ENCODE measurements at regions not wholly inside any gene's neighbourhood (a gene's known extent, or its start where the extent isn't known, plus 50 kb on each side); places are given as distances from the start of the nearest gene placed in this dataset.

DNA sequence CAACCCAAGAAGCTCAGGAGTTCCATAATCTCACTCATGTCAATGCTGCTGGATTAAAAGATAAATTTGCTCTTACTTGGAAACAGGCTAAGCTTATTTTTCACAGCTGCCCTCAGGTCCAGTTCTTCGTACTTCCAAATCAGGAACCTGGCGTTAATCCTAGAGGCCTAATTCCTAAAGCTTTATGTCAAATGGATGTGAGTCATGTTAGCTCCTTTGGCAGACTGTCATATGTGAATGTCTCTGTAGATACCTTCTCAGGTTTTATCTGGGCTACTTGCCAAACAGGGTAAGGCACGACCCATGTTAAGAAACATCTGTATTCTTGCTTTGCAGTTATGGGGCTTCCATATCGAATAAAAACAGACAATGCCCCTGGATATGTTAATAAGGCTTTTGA, 504.6 kb downstream of the ALG10 start:
- no peak for DNase-seq

DNA sequence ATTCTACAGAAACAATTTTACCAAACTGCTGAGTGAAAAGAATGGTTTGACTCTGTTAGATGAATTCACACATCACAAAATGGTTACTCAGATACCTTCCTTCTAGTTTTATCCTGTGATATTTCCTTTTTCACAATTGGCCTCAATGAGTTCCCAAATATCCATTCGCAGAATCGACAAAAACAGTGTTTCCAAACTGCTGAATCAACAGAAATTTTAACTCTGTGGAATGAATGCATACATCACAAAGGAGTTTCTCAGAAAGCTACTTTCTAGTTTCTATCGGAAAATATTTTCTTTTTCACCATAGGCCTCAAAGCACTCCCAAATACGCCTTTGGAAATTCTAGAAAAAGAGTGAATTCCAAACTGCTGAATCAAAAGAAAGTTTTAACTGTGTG, 525.0 kb downstream of the ALG10 start:
- DNase-seq: no peak

DNA sequence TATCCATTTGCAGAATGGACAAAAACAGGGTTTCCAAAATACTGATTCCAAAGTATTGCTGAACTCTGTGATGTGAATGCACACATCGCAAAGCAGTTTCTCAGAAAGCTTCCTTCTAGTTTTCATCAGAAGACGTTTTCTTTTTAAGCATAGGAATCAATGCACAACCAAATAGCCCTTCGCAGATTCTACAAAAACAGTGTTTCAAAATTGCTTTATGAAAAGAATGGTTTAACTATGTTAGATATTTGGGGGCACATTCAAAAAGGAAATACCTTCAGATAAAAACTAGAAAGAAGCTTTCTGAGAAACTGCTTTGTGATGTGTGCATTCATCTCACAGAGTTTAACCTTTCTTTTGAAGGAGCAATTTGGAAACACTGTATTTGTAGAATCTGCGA, 569.7 kb downstream of the ALG10 start:
- no peak for DNase-seq

DNA sequence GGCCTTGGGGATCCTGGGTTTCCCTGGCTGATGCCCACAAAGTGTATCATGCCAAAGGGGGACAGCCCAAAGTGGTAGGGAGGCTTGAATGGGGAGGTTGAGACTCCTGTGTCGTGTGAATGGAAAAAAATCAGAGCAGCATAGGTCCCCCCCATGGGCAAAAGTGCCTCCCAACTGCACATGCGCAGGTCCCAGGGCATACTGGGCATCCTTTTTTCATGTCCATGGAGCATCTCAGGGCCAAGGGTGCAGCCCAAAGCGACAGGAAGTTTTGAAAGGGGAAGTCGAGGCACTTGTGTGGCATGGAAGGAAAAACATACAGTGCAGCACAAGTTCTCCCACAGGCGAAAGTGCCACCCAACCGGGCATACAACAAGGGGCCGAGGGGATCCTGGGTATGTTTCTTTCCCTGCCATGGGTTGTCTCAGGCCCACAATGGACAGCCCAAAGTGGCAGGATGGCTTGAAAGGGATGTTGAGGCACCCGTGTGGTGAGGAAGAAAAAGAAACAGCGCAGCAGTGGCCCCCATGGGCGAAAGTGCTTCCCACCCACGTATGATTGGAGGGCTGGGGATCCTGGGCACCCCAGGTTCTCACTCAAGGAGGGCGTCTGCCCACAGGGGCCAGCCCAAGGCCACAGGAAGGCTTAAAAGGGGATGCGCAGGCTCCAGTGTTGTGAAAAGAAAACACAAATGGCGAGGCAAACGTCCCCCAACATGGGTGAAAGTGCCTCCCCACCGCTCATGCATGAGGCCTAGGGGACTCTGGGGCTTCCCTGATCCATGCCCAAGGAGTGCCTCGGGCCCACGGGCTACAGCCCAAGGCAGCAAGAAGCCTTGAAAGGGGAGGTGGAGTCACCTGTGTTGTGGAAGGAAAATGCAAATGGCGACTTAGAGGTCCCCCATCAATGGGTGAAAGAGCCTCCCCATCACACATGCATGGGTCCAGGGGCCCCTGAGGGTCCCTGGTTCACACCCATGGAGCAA, 573.7 kb downstream of the ALG10 start:
- DNase-seq: no peak

DNA sequence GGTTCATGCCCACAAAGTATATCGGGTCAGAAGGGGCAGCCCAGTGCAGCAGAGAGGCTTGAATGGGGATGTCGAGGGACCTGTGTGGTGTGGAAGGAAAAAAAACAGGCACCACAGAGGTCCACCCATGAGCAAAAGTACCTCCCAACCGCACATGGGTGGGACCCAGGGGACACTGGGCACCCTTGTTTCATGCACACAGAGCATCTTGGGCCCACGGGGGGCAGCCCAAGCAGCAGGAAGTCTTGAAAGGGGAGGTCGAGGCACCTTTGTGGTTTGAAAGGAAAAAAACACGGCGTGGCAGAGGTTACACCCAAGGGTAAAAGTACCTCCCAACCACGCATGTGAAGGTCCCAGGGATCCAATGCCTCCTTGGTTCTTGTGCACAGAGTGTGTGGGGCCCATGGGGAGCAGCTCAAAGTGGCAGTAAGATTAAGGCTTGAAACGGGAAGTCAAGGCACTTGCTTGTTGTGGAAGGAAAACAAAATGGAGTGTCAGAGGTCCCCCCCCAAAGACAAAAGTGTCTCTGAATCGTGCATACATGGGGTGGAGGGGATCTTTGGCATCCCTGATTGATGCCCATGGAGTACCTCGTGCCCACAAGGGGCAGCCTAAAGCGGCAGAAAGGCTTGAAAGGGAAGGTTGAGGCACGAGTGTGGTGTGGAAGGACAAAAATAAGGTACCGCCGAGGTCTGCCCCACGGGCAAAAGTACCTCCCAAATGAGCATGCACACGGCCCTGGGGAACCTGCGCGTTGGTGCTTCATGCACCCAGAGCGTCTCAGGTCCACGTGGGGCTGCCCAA, 575.5 kb downstream of the ALG10 start:
- DNase-seq: no peak

DNA sequence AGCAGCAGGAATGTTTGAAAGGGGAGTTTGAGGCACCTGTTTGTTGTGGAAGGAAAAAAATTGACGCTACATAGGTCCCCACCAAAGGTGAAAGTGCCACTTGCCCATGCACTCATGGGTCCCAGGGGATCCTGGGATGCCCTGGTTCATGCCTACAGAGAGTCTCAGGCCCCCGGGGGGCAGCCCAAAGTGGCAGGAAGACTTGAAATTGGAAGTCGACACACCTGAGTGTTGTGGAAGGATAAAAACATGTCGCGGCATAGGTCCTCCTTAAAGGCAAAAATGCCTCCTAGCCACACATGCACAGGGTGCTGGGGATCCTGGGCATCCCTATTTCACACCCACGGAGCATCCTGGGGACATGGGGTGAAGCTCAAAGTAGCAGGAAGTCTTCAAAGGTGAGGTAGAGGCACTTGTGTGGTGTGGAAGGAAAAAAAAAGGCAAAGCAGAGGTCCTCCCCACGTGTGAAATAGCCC, 576.1 kb downstream of the ALG10 start:
- no peak for DNase-seq

DNA sequence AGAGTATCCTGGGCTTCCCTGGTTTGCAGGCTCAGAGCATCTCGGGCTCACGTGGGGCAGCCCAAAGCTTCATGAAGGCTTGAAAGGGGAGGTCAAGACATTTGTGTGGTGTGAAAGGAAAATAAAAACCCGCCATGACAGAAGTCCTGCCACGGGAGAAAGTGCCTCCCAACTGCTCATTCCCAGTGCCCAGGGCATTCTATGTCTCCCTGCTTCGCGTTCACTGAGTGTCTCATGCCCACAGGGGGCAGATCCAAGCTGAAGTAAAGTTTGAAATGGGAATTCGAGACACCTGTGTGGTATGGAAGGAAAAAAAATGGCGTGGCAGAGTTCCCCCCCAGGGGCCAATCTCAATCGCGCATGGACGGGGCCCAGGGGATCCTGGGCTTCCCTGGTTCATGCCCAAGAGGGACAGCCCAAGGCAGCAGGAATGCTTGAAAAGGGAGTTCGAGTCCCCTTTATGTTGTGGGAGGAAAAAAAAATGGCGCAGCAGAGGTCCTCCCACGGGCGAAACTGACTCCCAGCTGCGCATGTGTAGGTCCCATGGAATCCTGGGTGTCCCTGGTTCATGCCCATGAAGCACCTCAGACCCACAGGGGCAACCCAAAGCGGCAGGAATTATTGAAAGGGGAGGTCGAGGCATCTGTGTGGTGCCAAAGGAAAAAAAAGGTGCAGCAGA, 576.7 kb downstream of the ALG10 start:
- no peak for DNase-seq

DNA sequence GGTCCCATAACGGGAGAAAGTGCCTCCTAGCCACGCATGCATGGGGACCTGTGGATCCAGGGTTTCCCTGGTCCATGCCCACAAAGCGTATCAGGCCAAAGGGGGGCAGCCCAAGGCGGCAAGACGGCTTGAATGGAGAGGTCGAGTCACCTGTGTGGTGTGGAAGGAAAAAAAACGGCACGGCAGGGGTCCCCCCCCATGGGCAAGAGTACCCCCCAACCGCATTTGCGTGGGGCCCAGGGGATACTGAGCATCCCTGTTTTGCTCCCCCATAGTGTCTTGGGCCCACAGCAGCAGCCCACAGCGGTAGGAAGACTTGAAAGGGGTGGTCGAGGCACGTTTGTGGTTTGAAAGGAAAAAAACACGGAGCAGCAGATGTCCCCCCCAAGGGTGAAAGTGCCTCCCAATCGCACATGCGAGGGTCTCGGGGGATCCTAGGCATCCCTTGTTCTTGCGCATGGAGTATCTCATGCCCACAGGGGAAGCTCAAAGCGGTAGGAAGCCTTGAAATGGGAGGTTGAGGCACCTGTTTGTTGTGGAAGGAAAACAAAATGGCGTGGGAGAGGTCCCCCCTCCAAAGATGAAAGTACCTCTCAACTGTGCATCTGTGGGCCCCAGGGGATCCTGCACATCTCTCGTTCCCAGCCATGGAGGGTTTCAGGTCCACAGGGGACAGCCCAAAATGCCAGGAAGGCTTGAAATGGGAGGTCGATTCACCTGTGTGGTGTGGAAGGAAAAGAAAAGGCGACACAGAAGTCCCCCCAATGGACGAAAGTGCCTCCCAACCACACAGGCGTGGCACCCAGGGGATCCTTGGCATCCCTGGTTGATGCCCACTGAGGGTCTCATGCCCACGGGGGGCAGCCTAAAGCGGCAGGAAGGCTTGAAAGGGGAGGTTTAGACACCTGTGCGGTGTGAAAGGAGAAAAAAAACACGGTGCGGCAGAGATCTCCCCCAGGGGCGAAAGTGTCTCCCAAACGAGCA, 577.5 kb downstream of the ALG10 start:
- DNase-seq: no peak

DNA sequence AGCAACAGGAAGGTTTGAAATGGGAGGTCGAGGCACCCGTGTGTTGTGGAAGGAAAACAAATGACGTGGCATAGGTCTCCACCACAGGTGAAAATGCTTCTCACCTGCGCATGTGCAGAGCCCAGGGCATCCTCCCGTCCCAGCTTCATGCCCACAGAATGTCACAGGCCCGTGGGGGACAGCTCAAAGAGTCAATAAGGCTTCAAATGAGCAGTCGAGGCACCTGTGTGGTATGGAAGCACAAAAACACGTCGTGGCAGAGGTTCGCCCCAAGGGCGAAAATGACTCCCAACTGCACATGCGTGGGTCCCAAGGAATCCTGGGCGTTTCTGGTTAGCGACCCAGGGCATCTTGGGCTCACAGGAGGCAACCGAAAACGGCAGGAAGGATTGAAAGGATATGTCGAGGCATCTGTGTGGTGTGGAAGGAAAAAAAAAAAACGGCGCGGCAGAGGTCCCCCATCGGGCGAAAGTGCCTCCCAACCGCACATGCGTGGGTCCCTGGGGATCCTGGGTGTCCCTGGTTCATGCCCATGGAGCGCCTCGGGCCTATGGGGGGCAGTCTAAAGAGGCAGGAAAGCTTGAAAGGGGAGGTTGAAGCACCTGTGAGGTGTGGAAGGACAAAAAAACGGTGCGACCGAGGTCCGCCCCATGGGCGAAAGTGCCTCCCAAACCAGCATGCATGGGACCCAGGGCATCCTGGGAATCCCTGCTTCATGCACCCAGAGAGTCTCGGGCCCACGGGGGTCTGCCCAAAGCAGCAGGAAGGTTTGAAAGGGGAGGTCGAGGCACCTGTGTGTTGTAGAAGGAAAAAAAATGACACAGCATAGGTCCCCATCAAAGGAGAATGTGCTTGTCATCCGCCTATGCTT, 578.5 kb downstream of the ALG10 start:
- no peak for DNase-seq

DNA sequence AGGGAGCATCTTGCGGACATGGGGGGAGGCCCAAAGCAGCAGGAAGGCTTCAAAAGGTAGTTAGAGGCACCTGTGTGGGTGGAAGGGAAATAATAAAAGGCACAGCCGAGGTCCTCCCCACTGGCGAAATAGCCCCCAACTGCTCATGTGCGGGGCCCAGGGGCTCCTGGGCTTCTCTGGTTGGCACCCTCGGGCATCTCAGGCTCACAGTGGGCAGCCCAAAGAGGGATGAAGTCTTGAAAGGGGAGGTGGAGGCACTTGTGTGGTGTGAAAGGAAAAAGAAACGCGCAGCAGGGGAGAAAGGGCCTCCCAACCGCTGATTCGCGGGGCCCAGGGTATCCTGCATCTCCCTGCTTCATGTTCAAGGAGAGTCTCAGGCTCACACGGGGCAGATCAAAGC, 579.4 kb downstream of the ALG10 start:
- DNase-seq: no peak

DNA sequence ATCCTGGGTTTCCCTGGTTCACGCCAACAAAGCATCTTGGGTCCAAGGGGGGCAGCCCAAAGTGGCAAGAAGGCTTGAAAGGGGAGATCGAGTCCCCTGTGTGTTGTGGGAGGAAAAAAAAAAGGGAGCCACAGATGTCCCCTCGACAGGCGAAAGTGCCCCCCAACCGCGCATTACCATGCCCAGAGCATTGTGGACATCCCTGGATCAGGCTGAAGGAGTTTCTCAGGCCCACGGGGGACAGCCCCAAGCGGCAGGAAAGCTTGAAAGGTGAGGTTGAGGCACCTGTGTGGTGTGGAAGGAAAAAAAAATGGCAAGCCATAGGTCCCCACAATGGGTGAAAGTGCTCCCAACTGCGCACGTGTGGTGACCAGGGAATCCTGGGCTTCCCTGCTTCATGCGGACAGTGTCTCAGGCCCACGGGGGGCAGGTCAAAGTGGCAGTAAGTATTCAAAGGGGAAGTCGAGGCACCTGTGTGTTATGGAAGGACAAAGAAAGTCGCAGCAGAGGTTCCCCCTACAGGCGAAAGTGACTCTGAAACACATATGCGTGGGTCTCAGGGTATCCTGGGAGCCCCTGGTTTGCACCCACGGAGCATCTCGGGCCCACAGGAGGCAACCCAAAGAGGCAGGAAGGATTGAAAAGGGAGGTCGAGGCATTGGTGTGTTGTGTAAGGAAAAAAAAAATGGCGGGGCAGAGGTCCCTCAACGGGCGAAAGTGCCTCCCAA, 580.1 kb downstream of the ALG10 start:
- no peak for DNase-seq

DNA sequence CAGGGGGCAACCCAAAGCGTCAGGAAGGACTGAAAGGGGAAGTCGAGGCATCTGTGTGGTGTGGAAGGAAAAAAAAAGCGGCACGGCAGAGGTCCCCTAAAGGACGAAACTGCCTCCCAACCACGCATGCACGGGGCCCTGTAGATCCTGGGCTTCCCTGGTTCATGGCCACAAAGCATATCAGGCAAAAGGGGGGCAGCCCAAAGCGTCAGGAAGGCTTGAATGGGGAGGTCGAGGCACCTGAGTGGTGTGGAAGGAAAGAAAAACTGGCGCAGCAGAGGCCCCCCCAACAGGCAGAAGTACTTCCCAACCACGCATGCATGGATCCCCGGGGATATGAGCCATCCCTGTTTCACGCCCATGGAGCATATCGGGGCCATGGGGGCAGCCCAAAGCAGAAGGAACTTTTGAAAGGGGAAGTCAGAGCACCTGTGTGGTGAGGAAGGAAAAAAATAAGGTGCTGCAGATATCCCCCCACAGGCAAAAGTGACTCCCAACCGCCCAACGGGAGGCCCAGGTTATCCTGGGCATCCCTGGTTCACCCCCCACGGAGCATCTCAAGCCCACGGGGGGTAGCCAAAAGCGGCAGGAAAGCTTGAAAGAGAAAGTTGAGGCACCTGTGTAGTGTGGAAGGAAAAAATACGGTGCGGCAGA, 581.2 kb downstream of the ALG10 start:
- DNase-seq: no peak

DNA sequence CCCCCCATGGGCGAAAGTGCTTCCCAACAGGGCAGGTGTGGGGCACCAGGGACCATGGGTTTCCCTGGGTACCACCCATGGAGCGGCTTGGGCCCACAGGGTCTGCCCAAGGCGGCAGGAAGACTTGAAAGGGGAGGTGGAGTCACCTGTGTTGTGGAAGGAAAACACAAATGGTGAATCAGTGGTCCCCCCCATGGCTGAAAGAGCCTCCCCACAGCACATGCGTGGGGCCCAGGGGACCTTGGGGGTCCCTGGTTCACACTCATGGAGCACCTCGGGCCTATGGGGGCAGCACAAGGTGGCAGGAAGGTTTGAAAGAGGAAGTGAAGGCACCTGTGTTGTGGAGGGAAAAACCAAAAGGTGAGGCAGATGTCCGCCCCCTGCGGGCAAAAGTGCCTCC, 581.9 kb downstream of the ALG10 start:
- DNase-seq: no peak

DNA sequence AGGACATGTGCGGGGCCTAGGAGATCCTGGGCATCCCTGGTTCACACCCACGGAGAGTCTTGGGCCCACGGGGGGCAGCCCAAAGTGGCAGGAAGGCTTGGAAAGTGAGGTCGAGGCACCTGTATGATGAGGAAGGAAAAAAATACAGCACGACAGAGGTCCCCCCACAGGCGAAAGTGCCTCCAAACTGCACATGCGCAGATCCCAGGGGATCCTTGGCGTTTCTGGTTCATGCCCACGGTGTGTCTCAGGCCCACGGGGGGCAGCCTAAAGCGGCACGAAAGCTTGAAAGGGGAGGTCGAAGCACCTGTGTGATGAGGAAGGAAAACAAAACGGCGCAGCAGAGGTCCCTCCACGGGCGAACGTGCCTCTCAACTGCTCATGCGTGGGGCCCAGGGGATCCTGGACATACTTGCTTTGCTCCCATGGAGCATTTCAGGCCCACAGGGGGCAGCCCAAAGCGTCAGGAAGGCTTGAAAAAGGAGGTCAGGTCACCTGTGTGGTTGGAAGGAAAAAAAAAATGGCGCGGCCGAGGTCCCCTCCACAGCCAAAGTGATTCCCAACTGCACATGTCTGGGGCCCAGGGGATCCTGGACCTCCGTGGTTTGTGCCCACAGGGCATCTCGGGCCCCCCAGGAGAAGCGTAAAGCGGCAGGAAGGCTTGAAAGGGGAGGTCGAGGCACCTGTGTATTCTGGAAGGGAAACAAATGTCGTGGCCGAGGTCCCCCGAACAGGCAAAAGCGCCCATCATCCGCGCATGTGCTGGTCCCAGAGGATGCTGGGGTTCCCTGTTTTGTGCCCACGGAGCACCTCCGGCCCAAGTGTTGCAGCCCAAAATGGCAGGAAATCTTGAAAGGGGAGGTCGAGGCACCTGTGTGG, 582.6 kb downstream of the ALG10 start:
- no peak for DNase-seq

DNA sequence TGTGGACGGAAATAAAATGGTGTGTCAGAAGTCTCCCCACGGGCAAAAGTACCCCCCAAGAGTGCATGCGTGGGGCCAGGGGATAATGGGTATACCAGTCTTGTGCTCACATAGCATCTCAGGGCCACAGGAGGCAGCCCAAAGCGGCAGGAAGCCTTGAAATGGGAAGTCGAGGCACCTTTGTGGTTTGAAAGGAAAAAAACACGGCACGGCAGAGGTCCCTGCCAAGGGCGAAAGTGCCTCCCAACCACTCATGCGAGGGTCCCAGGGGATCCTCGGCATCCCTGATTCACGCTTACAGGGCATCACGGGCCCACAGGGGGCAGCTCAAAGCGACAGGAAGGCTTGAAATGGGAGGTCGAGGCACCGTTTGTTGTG, 583.2 kb downstream of the ALG10 start:
- DNase-seq: no peak

DNA sequence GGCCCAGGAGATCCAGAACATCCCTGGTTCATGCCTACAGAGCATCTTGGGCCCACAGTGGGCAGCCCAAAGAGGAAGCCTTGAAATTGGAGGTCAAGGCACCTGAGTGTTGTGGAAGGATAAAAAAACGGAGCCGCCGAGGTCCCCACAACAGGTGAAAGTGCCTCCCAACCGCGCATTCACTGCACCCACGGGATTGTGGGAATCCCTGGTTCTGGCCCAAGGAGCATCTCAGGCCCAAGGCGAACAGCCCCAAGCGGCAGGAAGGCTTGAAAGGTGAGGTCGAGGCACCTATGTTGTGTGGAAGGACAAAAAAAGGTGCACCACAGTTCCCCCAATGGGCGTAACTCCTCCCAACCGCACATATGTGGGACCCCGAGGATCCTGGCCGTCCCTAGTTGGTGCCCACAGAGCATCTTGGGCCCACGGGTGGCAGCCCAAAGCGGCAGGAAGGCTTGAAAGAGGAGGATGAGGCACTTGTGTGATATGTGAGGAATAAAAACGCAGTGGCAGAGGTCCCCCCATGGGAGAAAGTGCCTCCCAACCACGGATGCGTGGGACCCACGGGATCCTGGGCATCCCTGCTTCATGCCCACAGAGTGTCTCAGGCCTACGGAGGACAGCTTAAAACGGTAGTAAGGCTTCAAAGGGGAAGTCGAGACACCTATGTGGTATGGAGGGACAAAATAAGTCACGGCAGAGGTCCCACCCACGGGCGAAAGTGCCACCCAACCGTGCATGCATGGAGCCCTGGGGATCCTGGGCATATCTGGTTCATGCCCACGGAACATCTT, 583.9 kb downstream of the ALG10 start:
- no peak for DNase-seq

DNA sequence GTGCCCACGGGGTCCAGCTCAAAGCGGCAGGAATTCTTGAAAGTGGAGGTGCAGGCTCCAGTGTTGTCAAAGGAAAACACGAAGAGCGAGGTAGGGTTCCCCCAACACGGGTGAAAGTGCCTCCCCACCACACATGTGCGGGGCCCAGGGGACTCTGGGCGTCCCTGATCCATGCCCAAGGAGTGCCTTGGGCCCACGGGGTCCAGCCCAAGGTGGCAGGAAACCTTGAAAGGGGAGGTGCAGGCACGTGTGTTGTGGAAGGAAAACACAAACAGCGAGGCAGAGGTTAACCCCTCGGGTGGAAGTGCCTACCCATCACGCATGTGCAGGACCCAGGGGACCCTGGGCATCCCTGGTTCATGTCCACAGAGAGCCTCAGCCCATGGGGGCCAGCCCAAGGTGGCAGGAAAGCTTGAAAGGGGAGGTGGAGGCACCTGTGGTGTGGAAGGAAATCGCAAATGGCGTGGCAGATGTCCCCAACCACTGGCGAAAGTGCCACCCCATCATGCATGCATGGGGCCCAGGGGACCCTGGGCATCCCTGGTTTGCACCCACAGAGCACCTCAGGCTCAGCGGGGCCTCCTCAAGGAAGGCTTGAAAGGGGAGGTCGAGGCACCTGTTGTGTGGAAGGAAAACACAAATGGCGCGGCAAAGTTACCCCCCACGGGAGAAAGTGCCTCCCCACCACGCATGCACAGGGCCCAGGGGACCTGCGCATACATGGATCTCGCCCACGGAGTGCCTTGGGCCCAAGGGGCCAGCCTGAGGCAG, 584.6 kb downstream of the ALG10 start:
- no peak for DNase-seq

All from inflammatory macrophage treated with lipopolysaccharide for 1 hour (primary cell).